SK-N-SH (cell line): ENCODE measurements at regions not wholly inside any gene's neighbourhood (a gene's known extent, or its start where the extent isn't known, plus 50 kb on each side); places are given as distances from the start of the nearest gene placed in this dataset.

ENCODE experiments used
- CTCF ChIA-PET: fragments of 300-600, 350-600 bp; formaldehyde crosslinking; extraction: SDS; loops from one replicate; lab custom pipeline; 2021; lab: Yijun Ruan, JAX
- POLR2A ChIA-PET: fragments of 350-600 bp; sonication (Branson Sonifier 250); formaldehyde crosslinking; extraction: SDS; loops from one replicate; lab custom pipeline; 2020; ENCODE audit warnings: antibody characterized with exemption, inconsistent platforms; lab: Yijun Ruan, JAX
- DNase-seq: peaks from one replicate; pipeline ENCODE4 v3.0.0; 2012
- H2AFZ ChIP-seq: fragments of 200-600 bp; sonication (generic); 2 replicates; pipeline ENCODE4 v1.8.1; 2016; ENCODE audit warnings: antibody characterized with exemption, mild to moderate bottlenecking, low read depth
- H3F3A ChIP-seq: fragments of 200-600 bp; sonication (generic); replicated peaks from 2 replicates; pipeline ENCODE3; 2016; ENCODE audit warnings: antibody characterized with exemption, mild to moderate bottlenecking; ENCODE audit not compliant: insufficient read depth
- H3K27ac ChIP-seq, 2 experiments: fragments of 200-500 bp in 1 of 2; fragments of 200-600 bp in 1 of 2; sonication (Bioruptor generic) in 1 of 2; sonication (generic), shearing (Covaris generic) in 1 of 2; 2 replicates each; pipeline versions ENCODE4 v1.5.1 to v1.6.1; 2014 to 2016; ENCODE audit warnings: low read depth in 2 of 2, inconsistent platforms in 1 of 2, low read length in 1 of 2, mild to moderate bottlenecking in 1 of 2, mixed read lengths in 1 of 2
- H3K27me3 ChIP-seq: fragments of 200-600 bp; sonication (generic), shearing (Covaris generic); 2 replicates; pipeline ENCODE4 v1.6.1; 2016; ENCODE audit warnings: mixed run types; ENCODE audit not compliant: insufficient read depth
- H3K36me3 ChIP-seq, 2 experiments: fragments of 200-500 bp in 1 of 2; fragments of 200-600 bp in 1 of 2; sonication (Bioruptor generic) in 1 of 2; sonication (generic) in 1 of 2; replicated peaks in 1 of 2; 2 replicates each; pipeline versions ENCODE3 to v1.5.1; 2014 to 2016; ENCODE audit warnings: low read length in 1 of 2, mild to moderate bottlenecking in 1 of 2; ENCODE audit not compliant: insufficient read depth in 2 of 2, control insufficient read depth in 1 of 2
- H3K4me1 ChIP-seq, 2 experiments: fragments of 200-500 bp in 1 of 2; fragments of 200-600 bp in 1 of 2; sonication (Bioruptor generic) in 1 of 2; sonication (generic), shearing (Covaris generic) in 1 of 2; 2 replicates each; pipeline versions ENCODE4 v1.5.1 to v1.6.1; 2014 to 2016; ENCODE audit warnings: low read depth in 1 of 2, low read length in 1 of 2, mixed run types in 1 of 2; ENCODE audit not compliant: insufficient read depth in 2 of 2, control insufficient read depth in 1 of 2
- H3K4me2 ChIP-seq: fragments of 200-600 bp; sonication (generic), shearing (Covaris generic); 2 replicates; pipeline ENCODE4 v1.6.1; 2017; ENCODE audit warnings: mixed run types
- H3K4me3 ChIP-seq, 2 experiments: fragments of 200-500 bp in 1 of 2; fragments of 200-600 bp in 1 of 2; sonication (Bioruptor generic) in 1 of 2; sonication (generic), shearing (Covaris generic) in 1 of 2; 2 replicates each; pipeline versions ENCODE4 v1.5.1 to v1.8.1; 2014 to 2016; ENCODE audit warnings: low read depth in 2 of 2, inconsistent platforms in 1 of 2, low read length in 1 of 2, mild to moderate bottlenecking in 1 of 2, mixed read lengths in 1 of 2, moderate library complexity in 1 of 2
- H3K79me2 ChIP-seq: fragments of 200-600 bp; sonication (generic); 2 replicates; pipeline ENCODE4 v1.8.1; 2017; ENCODE audit warnings: mild to moderate bottlenecking; ENCODE audit not compliant: insufficient read depth
- H3K9ac ChIP-seq: fragments of 200-600 bp; sonication (generic); 2 replicates; pipeline ENCODE4 v1.6.1; 2017; ENCODE audit warnings: mixed run types
- H3K9me2 ChIP-seq: fragments of 200-600 bp; sonication (generic); 2 replicates; pipeline ENCODE4 v1.6.1; 2017; ENCODE audit warnings: mixed run types
- H3K9me3 ChIP-seq: fragments of 200-600 bp; sonication (generic); 2 replicates; pipeline ENCODE4 v1.6.1; 2017; ENCODE audit warnings: mixed run types, mild to moderate bottlenecking, moderate library complexity
- H4K20me1 ChIP-seq: fragments of 200-600 bp; sonication (generic); 2 replicates; pipeline ENCODE4 v1.6.1; 2017; ENCODE audit warnings: mild to moderate bottlenecking, mixed run types; ENCODE audit not compliant: insufficient read depth
- ELF1 ChIP-seq: IDR thresholded peaks from 2 replicates; pipeline ENCODE4 v1.4.0; 2012
- EP300 ChIP-seq, 2 experiments: IDR thresholded peaks; 2 replicates each; pipeline versions ENCODE4 v1.4.0 to v1.6.1; 2012; ENCODE audit warnings: borderline replicate concordance in 1 of 2, low read depth in 1 of 2, low read length in 1 of 2
- FOSL2 ChIP-seq: IDR thresholded peaks from 2 replicates; pipeline ENCODE4 v1.4.0; 2012; ENCODE audit warnings: low read depth, mild to moderate bottlenecking, moderate library complexity, borderline replicate concordance
- FOXJ3 ChIP-seq: sonication (generic); formaldehyde crosslinking; IDR thresholded peaks from 2 replicates; pipeline ENCODE4 v1.5.1; 2020; ENCODE audit warnings: mild to moderate bottlenecking, missing genetic modification reagents
- GABPA ChIP-seq: IDR thresholded peaks from 2 replicates; pipeline ENCODE4 v1.4.0; 2012; ENCODE audit warnings: low read depth, mild to moderate bottlenecking
- IRF3 ChIP-seq: fragments of 150-350 bp; IDR thresholded peaks from 2 replicates; pipeline ENCODE4 v1.6.1; 2016; ENCODE audit warnings: mild to moderate bottlenecking, low read depth, low read length
- JUND ChIP-seq: IDR thresholded peaks from 2 replicates; pipeline ENCODE4 v1.4.0; 2012
- MAX ChIP-seq: IDR thresholded peaks from 2 replicates; pipeline ENCODE4 v1.4.0; 2012; ENCODE audit warnings: low read depth
- NRF1 ChIP-seq: IDR thresholded peaks from 2 replicates; pipeline ENCODE4 v1.6.1; 2012; ENCODE audit warnings: low read depth, mild to moderate bottlenecking, low read length
- PBX3 ChIP-seq: IDR thresholded peaks from 2 replicates; pipeline ENCODE4; 2012
- RAD21 ChIP-seq: IDR thresholded peaks from 2 replicates; pipeline ENCODE4 v1.6.1; 2012; ENCODE audit warnings: mild to moderate bottlenecking, low read length
- RXRA ChIP-seq: IDR thresholded peaks from 2 replicates; pipeline ENCODE4 v1.4.0; 2012; ENCODE audit warnings: low read depth, mild to moderate bottlenecking, borderline replicate concordance
- TAF1 ChIP-seq: IDR thresholded peaks from 2 replicates; pipeline ENCODE4 v1.6.1; 2012; ENCODE audit warnings: low read depth, mild to moderate bottlenecking, low read length, moderate library complexity, borderline replicate concordance
- USF1 ChIP-seq: IDR thresholded peaks from 2 replicates; pipeline ENCODE4 v1.4.0; 2012; ENCODE audit warnings: low read depth, borderline replicate concordance
- USF2 ChIP-seq: fragments of 150-350 bp; IDR thresholded peaks from 2 replicates; pipeline ENCODE4 v1.6.1; 2017; ENCODE audit warnings: antibody characterized with exemption, low read length, low read depth, borderline replicate concordance
- WGBS: methylation state at CpG from one replicate; pipeline ENCODE4 v1.1.6; 2017; ENCODE audit warnings: low lambda C conversion rate; 5-methylcytosine and 5-hydroxymethylcytosine counted together

- Histone ChIP-seq H3K4me3 (no peak overlapping the region), H2AFZ (no peak overlapping the region), H3K9me3 (no peaks in the 10 kb centered on the region; the same call in 1 of the 2 replicates), H3K27ac (no peak overlapping the region), H4K20me1 (no peaks in the 10 kb centered on the region), H3K36me3 (no peaks in the 10 kb centered on the region), H3K4me1 (no peaks in the 10 kb centered on the region), H3K79me2 (no peaks in the 10 kb centered on the region), H3K9ac (no peak overlapping the region), H3K9me2 (no peaks in the 10 kb centered on the region), H3F3A (no peaks in the 10 kb centered on the region), H3K27me3 (no peaks in the 10 kb centered on the region), H3K4me2 (no peak overlapping the region)
- ChIA-PET CTCF (no interaction called here), POLR2A (no interaction called here)
- TF ChIP-seq MAX (no peak), FOSL2 (no peak), NRF1 (no peak), RXRA (no peak), USF1 (no peak), RAD21 (no peak), JUND (no peak), TAF1 (no peak), EP300 (IDR thresholded peaks at IDR 0.05; ENCODE audit: borderline replicate concordance in 1 of 2, low read depth in 1 of 2, low read length in 1 of 2) (no peak), GABPA (no peak), PBX3 (no peak), ELF1 (no peak), IRF3 (no peak), FOXJ3 (CRISPR knock-in tag) (no peak), USF2 (no peak)
- no peak for DNase-seq
- WGBS, result 35% methylated on average over 9 of the region's 9 CpGs
Measured at GRCh38 chr5:118637947-118638670, 350.2 kb downstream of the DTWD2 start.
